H1 (cell line): ENCODE measurements at regions not wholly inside any gene's neighbourhood (a gene's known extent, or its start where the extent isn't known, plus 50 kb on each side); places are given as distances from the start of the nearest gene placed in this dataset.

Experiments used
- CEBPB ChIP-seq: IDR thresholded peaks from 2 replicates; pipeline ENCODE4 v1.6.1; 2012; ENCODE audit warnings: low read depth, low read length
- CHD2 ChIP-seq: IDR thresholded peaks from 2 replicates; pipeline ENCODE4 v1.6.1; 2012; ENCODE audit warnings: low read length, improper control_type of control experiment
- E2F6 ChIP-seq: IDR thresholded peaks from 2 replicates; pipeline ENCODE4 v1.6.1; 2012; ENCODE audit warnings: inconsistent platforms
- GABPA ChIP-seq: IDR thresholded peaks from 2 replicates; pipeline ENCODE4 v1.6.1; 2011; ENCODE audit warnings: mild to moderate bottlenecking, low read length, moderate library complexity, borderline replicate concordance; ENCODE audit not compliant: insufficient read depth
- KDM4A ChIP-seq: IDR thresholded peaks from one replicate; pipeline ENCODE4 v1.7.1; 2012; ENCODE audit warnings: low read depth, mild to moderate bottlenecking, moderate library complexity, low read length, inconsistent platforms; ENCODE audit not compliant: severe bottlenecking
- POLR2A ChIP-seq, 2 experiments: IDR thresholded peaks; 1 replicate in 1 of 2; 2 replicates in 1 of 2; pipeline ENCODE4 v1.6.1; 2011; ENCODE audit warnings: low read depth in 2 of 2, low read length in 2 of 2, mild to moderate bottlenecking in 2 of 2; ENCODE audit errors: control extremely low read depth in 1 of 2
- POLR2AphosphoS5 ChIP-seq: IDR thresholded peaks from 2 replicates; pipeline ENCODE4 v1.6.1; 2011; ENCODE audit warnings: low read depth, low read length
- RAD21 ChIP-seq, 2 experiments: IDR thresholded peaks in 1 of 2; conservative IDR thresholded peaks in 1 of 2; 2 replicates each; pipeline ENCODE4 v1.6.1; 2011; ENCODE audit warnings: low read depth in 2 of 2, low read length in 2 of 2, improper control_type of control experiment in 1 of 2, inconsistent platforms in 1 of 2, mild to moderate bottlenecking in 1 of 2, moderate library complexity in 1 of 2
- RNF2 ChIP-seq: fragments of 200-900, 300-1000 bp; sonication (generic); IDR thresholded peaks from 2 replicates; pipeline ENCODE4 v1.7.1; 2016; ENCODE audit warnings: borderline replicate concordance, low read depth, mild to moderate bottlenecking, antibody characterized with exemption, low read length; ENCODE audit not compliant: poor library complexity, severe bottlenecking; ENCODE audit errors: missing control alignments
- SP1 ChIP-seq: IDR thresholded peaks from 2 replicates; pipeline ENCODE4 v1.6.1; 2011; ENCODE audit warnings: low read depth, low read length
- TAF7 ChIP-seq: optimal IDR thresholded peaks from 2 replicates; pipeline ENCODE3; 2011; ENCODE audit warnings: low read depth, mild to moderate bottlenecking, inconsistent platforms, low read length, moderate library complexity, borderline replicate concordance
- TF ChIP-seq, protein P1 (sequence below), 3 experiments: IDR thresholded peaks; 1 replicate in 2 of 3; 2 replicates in 1 of 3; pipeline versions ENCODE4 v1.5.1 to v1.6.1; 2011; ENCODE audit warnings: low read length in 3 of 3, mild to moderate bottlenecking in 3 of 3, inconsistent platforms in 2 of 3, low read depth in 1 of 3, moderate library complexity in 1 of 3; ENCODE audit not compliant: insufficient read depth in 1 of 3; ENCODE audit errors: control extremely low read depth in 1 of 3

DNA sequence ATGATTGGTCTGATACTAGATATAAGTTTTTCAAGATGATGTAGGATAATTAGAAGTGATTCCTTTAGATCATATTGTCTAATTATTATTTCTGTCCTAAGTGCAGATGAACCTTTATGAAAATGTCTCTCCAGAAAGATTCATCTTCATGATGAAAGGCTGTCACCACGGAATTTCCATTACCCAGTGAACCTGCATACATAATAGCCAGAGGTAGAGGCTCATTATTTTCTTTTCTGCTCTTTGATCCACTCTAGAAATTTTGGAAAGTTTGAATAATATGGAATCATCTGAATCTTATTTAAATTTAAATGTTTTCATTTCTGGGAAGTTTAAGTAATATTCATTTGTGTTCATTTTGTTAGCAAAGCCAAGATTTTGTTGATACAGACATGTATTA, 137.1 kb upstream of the ATP2B1 start:
- TF ChIP-seq, protein P1, sequence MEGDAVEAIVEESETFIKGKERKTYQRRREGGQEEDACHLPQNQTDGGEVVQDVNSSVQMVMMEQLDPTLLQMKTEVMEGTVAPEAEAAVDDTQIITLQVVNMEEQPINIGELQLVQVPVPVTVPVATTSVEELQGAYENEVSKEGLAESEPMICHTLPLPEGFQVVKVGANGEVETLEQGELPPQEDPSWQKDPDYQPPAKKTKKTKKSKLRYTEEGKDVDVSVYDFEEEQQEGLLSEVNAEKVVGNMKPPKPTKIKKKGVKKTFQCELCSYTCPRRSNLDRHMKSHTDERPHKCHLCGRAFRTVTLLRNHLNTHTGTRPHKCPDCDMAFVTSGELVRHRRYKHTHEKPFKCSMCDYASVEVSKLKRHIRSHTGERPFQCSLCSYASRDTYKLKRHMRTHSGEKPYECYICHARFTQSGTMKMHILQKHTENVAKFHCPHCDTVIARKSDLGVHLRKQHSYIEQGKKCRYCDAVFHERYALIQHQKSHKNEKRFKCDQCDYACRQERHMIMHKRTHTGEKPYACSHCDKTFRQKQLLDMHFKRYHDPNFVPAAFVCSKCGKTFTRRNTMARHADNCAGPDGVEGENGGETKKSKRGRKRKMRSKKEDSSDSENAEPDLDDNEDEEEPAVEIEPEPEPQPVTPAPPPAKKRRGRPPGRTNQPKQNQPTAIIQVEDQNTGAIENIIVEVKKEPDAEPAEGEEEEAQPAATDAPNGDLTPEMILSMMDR (IDR thresholded peaks at IDR 0.05; ENCODE audit: control extremely low read depth in 1 of 3, insufficient read depth in 1 of 3, low read depth in 1 of 3, low read length in 3 of 3) = no peak
- TF ChIP-seq GABPA = no peak
- TF ChIP-seq E2F6 = no peak
- no peak for TF ChIP-seq TAF7
- no peak for TF ChIP-seq POLR2A (IDR thresholded peaks at IDR 0.05; ENCODE audit: control extremely low read depth in 1 of 2, low read depth in 2 of 2, low read length in 2 of 2)
- no peak for TF ChIP-seq SP1
- TF ChIP-seq KDM4A = no peak
- no peak for TF ChIP-seq POLR2AphosphoS5
- no peak for TF ChIP-seq CHD2
- TF ChIP-seq CEBPB = no peak
- no peak for TF ChIP-seq RNF2
- no peak for TF ChIP-seq RAD21 (IDR thresholded peaks at IDR 0.05 in 1 of 2, conservative IDR thresholded peaks at IDR 0.05 in 1 of 2; ENCODE audit: low read depth in 2 of 2, low read length in 2 of 2)
